K562 (cell line): ENCODE measurements at regions not wholly inside any gene's neighbourhood (a gene's known extent, or its start where the extent isn't known, plus 50 kb on each side); places are given as distances from the start of the nearest gene placed in this dataset.

ENCODE experiments used
- ATAC-seq: fragments of 200-7000 bp; cut with Tn5 transposase; 3 replicates; pipeline ENCODE4 v1.9.1; 2020; ENCODE audit warnings: moderate library complexity
- BruUV-seq: library from RNA; stranded (reverse); fragments of 400-500 nt; replicated peaks from 2 replicates; lab custom pipeline; 2021; lab: Mats Ljungman, UMichigan
- CTCF ChIA-PET: fragments of 300-600 bp; formaldehyde crosslinking; extraction: SDS; loops from one replicate; lab custom pipeline; 2021; ENCODE audit warnings: low intra/inter-chr PET ratio; lab: Yijun Ruan, JAX
- POLR2A ChIA-PET: fragments of 300-600, 350-650 bp; sonication (Branson Sonifier 250); formaldehyde crosslinking; extraction: SDS; loops from one replicate; lab custom pipeline; 2021; ENCODE audit warnings: antibody characterized with exemption, inconsistent platforms; lab: Yijun Ruan, JAX
- DNase-seq, 4 experiments: peaks; one replicate each; pipeline versions ENCODE4 v3.0.0 to v3.0.0-alpha.2; 2011 to 2018; ENCODE audit warnings: low spot score in 3 of 4, mixed read lengths in 3 of 4; ENCODE audit errors: extremely low read depth in 1 of 4
- FAIRE-seq: peaks from 2 replicates; lab custom pipeline; 2011; peaks lifted over from hg19 to GRCh38; lab: Jason Lieb, UNC
- H2AFZ ChIP-seq: 2 replicates; pipeline ENCODE4 v1.6.0; 2011; ENCODE audit warnings: low read depth, low read length, control low read depth, inconsistent platforms
- H3K27ac ChIP-seq: fragments of 200-600 bp; 3 replicates; pipeline ENCODE4 v1.8.0; 2011; ENCODE audit warnings: low read depth, mild to moderate bottlenecking, control low read depth, inconsistent platforms, low read length, moderate library complexity, mixed read lengths; ENCODE audit errors: extremely low read depth
- H3K27me3 ChIP-seq, 2 experiments: fragments of 300-600 bp in 1 of 2; 2 replicates in 1 of 2; 3 replicates in 1 of 2; pipeline versions ENCODE4 v1.6.0 to v1.8.0; 2011; ENCODE audit warnings: inconsistent platforms in 2 of 2, low read length in 2 of 2, mild to moderate bottlenecking in 1 of 2, mixed read lengths in 1 of 2, moderate library complexity in 1 of 2; ENCODE audit not compliant: control insufficient read depth in 2 of 2, insufficient read depth in 2 of 2
- H3K36me3 ChIP-seq: fragments of 300-600 bp; 3 replicates; pipeline ENCODE4 v1.8.0; 2011; ENCODE audit warnings: mild to moderate bottlenecking, low read length, inconsistent platforms; ENCODE audit not compliant: control insufficient read depth, insufficient read depth
- H3K4me1 ChIP-seq, 2 experiments: fragments of 200-600 bp in 1 of 2; replicated peaks in 1 of 2; 2 replicates in 1 of 2; 3 replicates in 1 of 2; pipeline versions ENCODE4 v1.5.1 to v1.8.0; 2011; ENCODE audit warnings: inconsistent platforms in 2 of 2, low read length in 2 of 2, mild to moderate bottlenecking in 1 of 2, mixed read lengths in 1 of 2, moderate library complexity in 1 of 2; ENCODE audit not compliant: control insufficient read depth in 2 of 2, insufficient read depth in 2 of 2
- H3K4me2 ChIP-seq: 2 replicates; pipeline ENCODE4 v1.6.1; 2011; ENCODE audit warnings: low read length, control low read depth, inconsistent platforms, mixed read lengths; ENCODE audit not compliant: insufficient read depth
- H3K4me3 ChIP-seq: fragments of 200-600 bp; sonication (generic), shearing (Covaris generic); 2 replicates; pipeline ENCODE4 v1.5.1; 2016; ENCODE audit warnings: control low read depth, inconsistent platforms
- H3K79me2 ChIP-seq: fragments of 200-600 bp; 3 replicates; pipeline ENCODE4 v1.8.0; 2011; ENCODE audit warnings: low read length, inconsistent platforms; ENCODE audit not compliant: control insufficient read depth, insufficient read depth
- H3K9ac ChIP-seq, 2 experiments: 2 replicates each; pipeline versions ENCODE4 v1.6.0 to v1.6.1; 2011; ENCODE audit warnings: low read depth in 2 of 2, low read length in 2 of 2, control low read depth in 1 of 2, inconsistent platforms in 1 of 2, mild to moderate bottlenecking in 1 of 2, mixed read lengths in 1 of 2; ENCODE audit not compliant: insufficient read depth in 1 of 2
- H3K9me1 ChIP-seq: one replicate; pipeline ENCODE4 v1.6.0; 2011; ENCODE audit warnings: inconsistent platforms, mild to moderate bottlenecking, low read length, moderate library complexity; ENCODE audit not compliant: control insufficient read depth, insufficient read depth
- H3K9me3 ChIP-seq: replicated peaks from 2 replicates; pipeline ENCODE4 v1.5.1; 2011; ENCODE audit warnings: low read depth, low read length, inconsistent platforms; ENCODE audit not compliant: control insufficient read depth, insufficient read depth
- H4K20me1 ChIP-seq: replicated peaks from 2 replicates; pipeline ENCODE4 v1.6.1; 2011; ENCODE audit warnings: low read length, inconsistent platforms, mixed read lengths; ENCODE audit not compliant: control insufficient read depth, insufficient read depth
- CHCHD3 ChIP-seq: fragments of 250-450 bp; sonication (Bioruptor Pico); IDR thresholded peaks from 2 replicates; pipeline ENCODE4 v2.1.2; 2022; ENCODE audit warnings: mild to moderate bottlenecking
- JUNB ChIP-seq: fragments of 450-650 bp; formaldehyde crosslinking; conservative IDR thresholded peaks from 2 replicates; pipeline ENCODE4 v1.4.0; 2020; ENCODE audit warnings: mild to moderate bottlenecking
- MAFF ChIP-seq: IDR thresholded peaks from 2 replicates; pipeline ENCODE4 v1.6.1; 2012; ENCODE audit warnings: low read length, improper control_type of control experiment
- NFIC ChIP-seq: fragments of 450-650 bp; IDR thresholded peaks from 2 replicates; pipeline ENCODE4 v1.6.1; 2017; ENCODE audit warnings: mild to moderate bottlenecking, inconsistent platforms
- NR2C2 ChIP-seq, 2 experiments: fragments of 200-800 bp in 1 of 2; sonication (Bioruptor generic) in 1 of 2; sonication (generic) in 1 of 2; formaldehyde crosslinking in 1 of 2; IDR thresholded peaks; 2 replicates each; pipeline versions ENCODE4 v1.6.1 to v1.8.0; 2016 to 2022; ENCODE audit warnings: mild to moderate bottlenecking in 1 of 2, missing compliant biosample characterization in 1 of 2, missing genetic modification characterization in 1 of 2, missing genetic modification reagents in 1 of 2
- PPARD ChIP-seq: fragments of 250-450 bp; sonication (Bioruptor Pico); IDR thresholded peaks from 2 replicates; pipeline ENCODE4 v1.8.0; 2022; ENCODE audit warnings: inconsistent platforms, mild to moderate bottlenecking, moderate library complexity
- RB1 ChIP-seq: fragments of 450-650 bp; IDR thresholded peaks from 2 replicates; pipeline ENCODE4 v1.6.1; 2017; ENCODE audit warnings: low read depth, mild to moderate bottlenecking
- TBL1XR1 ChIP-seq, 2 experiments: IDR thresholded peaks; 2 replicates each; pipeline ENCODE4 v1.6.1; 2012; ENCODE audit warnings: improper control_type of control experiment in 2 of 2, low read length in 2 of 2, mild to moderate bottlenecking in 1 of 2
- ZFP30 ChIP-seq: fragments of 250-450 bp; sonication (Bioruptor Pico); IDR thresholded peaks from 2 replicates; pipeline ENCODE4 v1.8.0; 2022; ENCODE audit warnings: moderate library complexity, mild to moderate bottlenecking, inconsistent platforms, borderline replicate concordance
- ZFP36 ChIP-seq: fragments of 150-350 bp; IDR thresholded peaks from 2 replicates; pipeline ENCODE4 v1.6.1; 2018; ENCODE audit warnings: low read length, low read depth; ENCODE audit not compliant: partially characterized antibody
- ZFPM2 ChIP-seq: fragments of 250-450 bp; sonication (Bioruptor Pico); IDR thresholded peaks from 2 replicates; pipeline ENCODE4 v1.5.1; 2022; ENCODE audit warnings: mild to moderate bottlenecking
- ZNF133 ChIP-seq: fragments of 250-450 bp; sonication (Bioruptor Pico); IDR thresholded peaks from 2 replicates; pipeline ENCODE4 v1.4.0; 2020; ENCODE audit warnings: mild to moderate bottlenecking
- ZNF143 ChIP-seq: sonication (generic); formaldehyde crosslinking; IDR thresholded peaks from 2 replicates; pipeline ENCODE4 v1.9.0; 2022; ENCODE audit warnings: mild to moderate bottlenecking, missing genetic modification reagents
- ZNF217 ChIP-seq: sonication (generic); formaldehyde crosslinking; IDR thresholded peaks from 2 replicates; pipeline ENCODE4 v1.8.0; 2022; ENCODE audit warnings: mild to moderate bottlenecking, missing genetic modification reagents
- ZNF740 ChIP-seq, 3 experiments: fragments of 200-800 bp in 1 of 3; sonication (Bioruptor generic) in 1 of 3; sonication (generic) in 1 of 3; formaldehyde crosslinking in 1 of 3; IDR thresholded peaks; 2 replicates each; pipeline versions ENCODE4 v1.6.1 to v1.8.0; 2016 to 2022; ENCODE audit warnings: mild to moderate bottlenecking in 2 of 3, missing compliant biosample characterization in 2 of 3, missing genetic modification characterization in 2 of 3, missing genetic modification reagents in 1 of 3
- ZNF77 ChIP-seq: fragments of 250-450 bp; sonication (Bioruptor Pico); IDR thresholded peaks from 2 replicates; pipeline ENCODE4 v1.5.0; 2020
- WGBS: fragments of 100-300 bp; shearing (Covaris generic); methylation state at CpG from one replicate; pipeline ENCODE4 v1.1.6; 2016; ENCODE audit warnings: low coverage, mixed read lengths; ENCODE audit not compliant: insufficient coverage; ENCODE audit errors: missing lambda C conversion rate; 5-methylcytosine and 5-hydroxymethylcytosine counted together
- in situ Hi-C: fragments of 300-500 bp; cut with MboI; formaldehyde crosslinking; loops from 4 replicates; pipeline ENCODE4 v1.15.0; 2018; ENCODE audit warnings: inconsistent platforms, mixed read lengths
- intact Hi-C: fragments of 100-400 bp; cut with micrococcal nuclease; formaldehyde crosslinking; loops from 2 replicates; pipeline ENCODE4 v1.14.2; 2022

- TF ChIP-seq ZNF740 (CRISPR knock-in tag; IDR thresholded peaks at IDR 0.05) (no peak), ZNF740 (tag; IDR thresholded peaks at IDR 0.05) (no peak), JUNB (no peak), ZNF143 (no peak)
Measured at GRCh38 chr10:56104923-56105322, 256.1 kb downstream of the ZWINT start (continued).

- BruUV-seq, result no TSS peak
- intact Hi-C loops, result no loop called here
- in situ Hi-C loops, result no loop called here
Measured at GRCh38 chr10:56104487-56104886, 256.6 kb downstream of the ZWINT start.

More at GRCh38 chr10:56104487-56104886, 256.6 kb downstream of the ZWINT start:
- no peak overlapping the region for H2AFZ ChIP-seq
- TF ChIP-seq RB1 (no peak), ZFP30 (CRISPR knock-in tag) (no peak), ZFP36 (no peak), TBL1XR1 (IDR thresholded peaks at IDR 0.05; ENCODE audit: low read length in 2 of 2) (no peak), ZFPM2 (CRISPR knock-in tag) (no peak), PPARD (CRISPR knock-in tag) (no peak), MAFF (no peak), ZNF133 (CRISPR knock-in tag) (no peak), ZNF77 (CRISPR knock-in tag) (no peak), CHCHD3 (no peak), ZNF217 (no peak), NR2C2 (CRISPR knock-in tag; IDR thresholded peaks at IDR 0.05) (no peak), NR2C2 (tag; IDR thresholded peaks at IDR 0.05) (no peak), NFIC (no peak)
- H3K9me3 ChIP-seq, result peaks cover 1% of the 10 kb centered on the region; the same call in 1 of the 2 replicates
- H3K4me2 ChIP-seq, result no peak overlapping the region
- no peaks in the 10 kb centered on the region for H3K9me1 ChIP-seq
- no peak for DNase-seq
- ChIA-PET POLR2A (no interaction called here), CTCF (no interaction called here)
- ATAC-seq, result no peak
- no peaks in the 10 kb centered on the region for H3K27me3 ChIP-seq
- H3K4me1 ChIP-seq, result no peaks in the 10 kb centered on the region
- no peaks in the 10 kb centered on the region for H3K79me2 ChIP-seq
- H4K20me1 ChIP-seq, result no peaks in the 10 kb centered on the region
- FAIRE-seq, result no peak
- no peak overlapping the region for H3K27ac ChIP-seq
- H3K36me3 ChIP-seq, result no peaks in the 10 kb centered on the region
- H3K4me3 ChIP-seq, result no peak overlapping the region
- 0% methylated on average over 3 of the region's 3 CpGs for WGBS
- no peak overlapping the region for H3K9ac ChIP-seq
